Vagina (tissue), 2 donors: ENCODE measurements at regions not wholly inside any gene's neighbourhood (a gene's known extent, or its start where the extent isn't known, plus 50 kb on each side); places are given as distances from the start of the nearest gene placed in this dataset.

Experiments used
- CTCF ChIP-seq, 3 experiments: fragments of 450-650 bp in 2 of 3; fragments of 200-600 bp in 1 of 3; sonication (generic) in 1 of 3; IDR thresholded peaks; one replicate each; pipeline ENCODE4 v1.5.1; 2017 to 2019; ENCODE audit warnings: antibody characterized with exemption in 3 of 3, mild to moderate bottlenecking in 2 of 3, moderate library complexity in 2 of 3
- POLR2A ChIP-seq, 2 donors: fragments of 450-650 bp; IDR thresholded peaks; one replicate each; pipeline ENCODE4 v1.6.1; 2017; ENCODE audit warnings: antibody characterized with exemption in 2 of 2, mild to moderate bottlenecking in 2 of 2, moderate library complexity in 2 of 2
- POLR2AphosphoS5 ChIP-seq, 2 donors: sonication (generic); formaldehyde crosslinking; IDR thresholded peaks; one replicate each; pipeline ENCODE4 v1.9.0; 2017; ENCODE audit warnings: antibody characterized with exemption in 2 of 2, mild to moderate bottlenecking in 2 of 2, low read depth in 1 of 2; ENCODE audit not compliant: insufficient read depth in 1 of 2

DNA sequence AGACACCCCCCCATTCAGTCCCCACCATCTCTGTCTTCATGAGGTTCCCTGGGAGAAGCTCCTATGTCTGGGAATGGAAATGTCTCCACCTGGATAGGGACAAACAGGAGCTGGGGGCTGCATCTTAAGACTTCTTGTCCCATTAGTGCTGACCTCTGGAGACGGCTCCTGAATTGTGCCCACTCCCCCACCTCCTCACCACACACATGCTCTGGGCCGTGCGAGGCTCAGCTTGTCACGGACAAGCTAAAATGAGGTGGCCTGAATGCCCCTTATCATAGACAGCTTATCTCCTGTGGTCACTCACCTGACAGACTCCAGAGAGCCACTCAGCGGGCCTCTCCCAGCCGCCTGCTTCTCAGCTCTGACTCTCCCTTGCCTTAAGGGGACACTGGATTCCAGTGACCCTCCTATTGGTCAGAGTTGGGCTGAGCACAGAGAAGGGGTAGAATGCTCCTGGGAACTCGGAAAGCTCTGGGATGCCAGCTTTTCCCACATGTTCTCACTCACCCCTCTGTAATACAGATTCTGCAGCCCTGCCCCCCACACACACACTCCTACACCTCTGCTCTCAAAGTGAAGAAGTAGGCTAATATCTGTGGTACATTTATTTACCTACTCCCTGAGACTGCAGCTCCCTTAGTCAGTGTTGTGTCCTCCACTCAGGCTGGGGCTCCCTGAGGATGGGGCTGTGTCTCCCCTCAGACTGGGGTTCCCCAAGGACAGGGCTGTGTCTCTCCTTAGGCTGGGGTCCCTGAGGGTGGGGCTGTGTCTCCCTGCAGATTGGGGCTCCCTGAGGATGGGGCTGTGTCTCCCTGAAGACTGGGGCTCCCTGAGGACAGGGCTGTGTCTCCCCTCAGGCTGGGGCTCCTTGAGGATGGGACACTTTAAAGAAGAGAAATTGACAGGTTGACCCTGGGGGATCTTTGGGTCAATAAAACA is 167.5 kb downstream of the VEGFA start:
- TF ChIP-seq CTCF (IDR thresholded peaks at IDR 0.05) (no peak), POLR2AphosphoS5 (IDR thresholded peaks at IDR 0.05; ENCODE audit: insufficient read depth in 1 of 2, low read depth in 1 of 2) (no peak), POLR2A (IDR thresholded peaks at IDR 0.05) (no peak)
